GM18498 (cell line): ENCODE measurements at regions not wholly inside any gene's neighbourhood (a gene's known extent, or its start where the extent isn't known, plus 50 kb on each side); places are given as distances from the start of the nearest gene placed in this dataset.

ENCODE experiments used
- ATAC-seq: cut with Tn5 transposase; IDR thresholded peaks from one replicate; pipeline ENCODE4 v1.9.1; 2021; ENCODE audit warnings: mild to moderate bottlenecking, moderate library complexity; ENCODE audit not compliant: unreplicated experiment

DNA sequence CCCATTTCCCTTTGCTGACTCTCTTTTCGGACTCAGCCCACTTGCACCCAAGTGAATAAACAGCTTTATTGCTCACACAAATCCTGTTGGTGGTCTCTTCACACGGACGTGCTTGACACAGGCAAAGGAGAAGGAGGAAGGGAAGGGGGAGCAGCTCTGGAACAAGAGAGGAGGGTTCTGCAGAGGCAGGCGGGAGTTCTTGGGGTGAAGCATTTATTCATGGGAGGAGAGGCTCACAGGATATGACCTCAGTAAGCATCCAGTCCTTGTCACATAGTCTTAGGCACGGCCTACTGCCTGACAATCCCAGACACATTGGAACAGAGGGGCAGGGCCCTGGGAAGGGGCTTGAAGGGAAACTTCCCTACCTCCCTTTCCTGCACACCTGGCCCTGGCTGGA lies 171.7 kb upstream of the HS6ST1 start:
- ATAC-seq: no peak

DNA sequence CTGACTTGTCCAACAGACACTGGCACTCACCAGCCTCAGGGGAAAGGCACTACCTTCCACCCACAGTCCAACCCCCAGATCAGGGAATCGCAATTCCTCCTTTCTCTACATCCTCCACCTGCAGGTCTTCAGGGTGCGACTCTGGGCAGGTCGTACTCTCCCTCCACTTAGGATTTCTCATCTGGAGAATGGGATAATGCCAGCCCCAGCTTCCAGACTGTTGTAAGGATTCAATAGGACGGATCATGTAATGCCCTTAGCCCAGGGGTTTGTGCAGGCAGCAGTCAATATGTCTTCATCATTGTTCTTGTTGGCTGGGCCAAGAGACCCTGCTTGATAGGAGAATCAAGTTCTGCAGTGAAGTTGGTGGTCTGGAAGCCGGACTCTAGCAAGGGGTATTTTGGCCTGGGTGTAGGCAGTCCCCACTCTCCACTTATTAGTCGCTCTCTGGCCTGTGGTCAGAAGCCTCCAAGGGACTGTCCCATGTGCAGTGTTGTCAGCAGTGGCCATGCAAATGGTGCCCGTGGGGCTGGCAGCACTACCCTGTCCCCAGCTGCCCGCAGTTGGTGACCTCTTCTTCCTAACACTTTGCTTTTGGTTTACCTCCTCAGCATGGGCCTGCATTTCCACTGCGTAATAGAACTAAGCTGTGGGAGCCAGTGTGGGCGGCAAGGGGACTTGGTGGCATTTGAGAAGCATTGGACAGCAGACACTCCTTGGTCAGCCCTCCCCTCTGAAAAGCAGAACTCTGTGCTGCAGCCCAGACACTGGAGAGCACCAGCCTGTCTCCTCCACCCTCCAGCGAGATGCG lies 172.4 kb upstream of the HS6ST1 start:
- no peak for ATAC-seq

DNA sequence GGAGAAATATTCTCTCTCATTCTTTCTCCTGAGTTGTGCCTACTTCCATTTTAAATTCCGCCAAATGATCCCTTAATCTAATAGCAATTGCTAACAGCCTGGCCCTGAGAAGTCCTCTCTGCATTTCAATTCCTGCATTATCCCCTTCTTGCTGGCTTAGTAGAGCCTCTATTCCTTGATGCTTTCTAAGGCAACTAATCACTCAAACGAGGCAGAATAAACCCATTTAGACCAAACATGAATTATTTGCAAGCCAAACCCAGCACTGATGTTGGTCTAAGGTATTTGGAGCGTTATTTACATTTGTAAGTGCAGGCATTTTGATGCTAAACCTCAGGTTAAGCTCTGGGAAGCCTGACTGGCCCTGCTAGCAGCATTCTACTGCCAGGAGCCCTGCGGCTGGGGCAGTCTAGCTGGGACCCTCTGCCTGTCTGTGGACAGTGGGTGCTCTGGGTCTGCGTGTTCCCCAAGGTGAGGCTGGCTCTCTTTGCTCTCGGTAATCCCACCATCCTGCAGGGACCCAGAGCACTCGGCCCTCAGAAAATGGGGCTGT lies 173.1 kb upstream of the HS6ST1 start:
- no peak for ATAC-seq

DNA sequence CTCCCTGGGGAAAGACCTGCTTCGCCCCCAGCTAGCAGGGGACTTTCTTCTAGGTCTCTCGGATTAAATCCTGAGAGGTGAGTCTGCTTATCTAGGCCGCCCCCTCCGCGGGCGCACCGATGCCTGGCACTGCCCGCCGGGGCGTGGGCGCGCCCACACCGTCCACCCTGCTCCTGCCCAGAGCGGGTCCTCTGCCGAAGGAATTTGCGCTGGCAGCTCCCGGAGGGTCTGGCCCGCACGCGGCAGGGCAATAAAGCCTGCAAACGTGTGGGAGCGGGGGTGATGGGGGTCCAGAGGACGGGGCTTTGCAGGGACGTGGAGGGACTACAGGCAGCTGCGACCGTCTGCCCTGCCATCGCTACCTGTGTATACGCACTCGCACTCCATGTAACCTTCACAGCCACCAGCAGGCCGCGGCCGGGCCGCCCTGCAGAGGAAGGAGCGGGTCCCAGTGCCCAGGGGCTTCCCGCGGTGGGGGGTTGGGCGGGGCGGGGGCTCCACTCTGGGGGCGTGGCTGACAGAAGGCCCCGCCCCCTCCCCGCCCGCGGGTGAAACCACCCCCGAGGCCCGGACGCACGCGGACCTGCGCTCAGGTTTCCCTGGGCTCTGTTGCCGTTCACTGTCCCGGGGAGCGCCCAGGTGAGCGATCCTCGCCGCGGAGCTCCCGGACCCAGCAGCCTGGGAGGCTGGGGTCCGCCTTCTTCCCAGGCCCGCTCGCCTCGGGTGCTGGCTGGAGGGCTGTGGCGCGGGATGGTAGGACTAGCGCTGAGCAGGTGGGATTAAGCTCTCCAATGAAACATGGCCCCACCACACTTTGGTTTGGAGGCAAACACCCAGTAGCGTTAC lies 174.5 kb upstream of the HS6ST1 start:
- ATAC-seq: no peak

DNA sequence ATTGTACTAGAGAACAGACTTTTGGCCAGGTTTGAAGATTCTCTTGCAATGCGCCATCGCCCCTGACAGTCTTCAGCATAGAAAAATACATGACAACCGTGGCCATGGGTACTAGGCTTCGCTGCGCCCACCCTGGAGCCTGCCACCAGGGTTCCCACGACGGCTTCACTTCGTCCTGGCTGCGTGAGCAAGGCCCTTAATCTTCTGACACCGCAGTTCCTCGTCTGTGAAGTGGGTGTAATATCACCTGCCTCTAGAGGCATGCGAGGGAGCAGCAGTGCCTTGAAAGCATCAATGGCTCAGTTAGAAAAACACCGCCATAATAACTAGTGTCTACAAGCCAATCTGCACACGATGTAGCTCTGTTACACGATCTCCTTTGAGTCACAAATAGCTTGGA lies 175.2 kb upstream of the HS6ST1 start:
- no peak for ATAC-seq

DNA sequence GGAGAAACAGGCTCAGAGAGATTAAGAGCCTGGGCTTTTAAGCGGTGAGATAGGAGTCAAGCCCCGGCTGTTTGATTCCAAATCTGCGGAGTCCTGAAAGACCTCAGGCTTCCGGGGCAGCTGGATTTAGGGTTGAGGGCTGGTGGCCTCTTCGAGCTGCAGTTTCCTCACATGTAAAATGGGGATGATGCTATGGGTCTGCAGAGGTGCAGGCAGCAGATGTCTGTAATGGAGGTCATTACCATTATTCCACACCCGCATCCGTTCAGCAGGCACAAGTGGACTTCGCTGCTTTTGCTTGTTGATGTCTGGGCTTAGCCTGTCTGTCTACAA lies 175.6 kb upstream of the HS6ST1 start:
- no peak for ATAC-seq

DNA sequence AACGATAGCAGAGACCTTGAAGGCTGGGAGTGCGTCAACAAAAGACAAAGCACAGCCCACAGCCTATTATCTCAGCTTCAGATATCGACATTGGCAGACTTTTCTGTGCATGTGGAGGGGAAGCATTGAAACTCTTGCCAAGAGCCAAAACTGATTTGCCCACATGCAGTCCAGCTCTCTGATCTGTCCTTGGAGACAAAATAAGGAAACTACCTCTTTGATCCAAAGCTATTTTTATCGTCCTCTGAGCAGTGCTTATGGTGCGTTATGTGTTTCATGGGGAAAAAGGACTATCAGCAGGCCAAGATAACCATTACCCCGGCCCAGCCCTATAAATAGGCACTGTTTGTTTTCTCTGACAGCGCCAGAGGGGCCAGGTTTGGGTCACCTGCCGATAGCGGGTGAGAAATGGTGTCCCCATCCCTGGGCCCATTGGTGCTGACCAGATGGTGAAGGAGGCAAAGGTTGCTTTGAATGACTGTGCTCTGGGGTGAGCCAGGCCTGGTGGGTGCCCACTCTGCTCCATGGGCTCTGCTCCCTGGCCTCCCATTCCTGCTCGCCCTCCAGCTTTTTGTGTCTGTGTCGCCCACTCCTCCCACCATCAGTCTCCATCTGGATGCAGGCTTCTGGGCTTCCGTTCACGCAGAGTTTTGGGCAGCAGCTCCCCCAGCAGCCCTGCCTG lies 176.1 kb upstream of the HS6ST1 start:
- ATAC-seq: no peak

DNA sequence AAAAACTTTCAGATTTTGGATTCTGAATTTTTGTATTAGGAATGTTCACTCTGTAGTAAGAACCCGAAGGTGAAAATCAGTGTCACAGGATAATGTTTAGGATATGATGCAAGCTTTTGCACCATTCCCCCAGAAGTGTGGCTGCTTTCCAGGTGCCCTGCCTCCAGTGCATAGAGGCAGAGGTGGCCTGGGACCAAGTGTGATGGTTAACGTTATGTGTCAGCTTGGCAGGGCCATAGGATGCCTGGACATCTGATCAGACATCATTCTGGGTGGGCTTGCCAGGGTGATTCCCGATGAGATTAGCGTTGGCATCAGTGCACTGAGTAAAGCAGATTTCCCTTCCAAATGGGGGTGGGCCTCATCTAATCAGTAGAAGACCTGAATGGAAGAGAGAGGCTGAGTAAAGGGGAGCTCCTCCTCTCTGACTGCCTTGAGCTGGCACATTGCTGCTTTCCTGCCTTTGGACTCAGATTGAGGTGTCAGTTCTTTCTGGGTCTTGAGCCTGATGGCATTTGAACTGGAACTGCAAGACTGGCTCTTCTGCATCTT lies 177.4 kb upstream of the HS6ST1 start:
- ATAC-seq: no peak

DNA sequence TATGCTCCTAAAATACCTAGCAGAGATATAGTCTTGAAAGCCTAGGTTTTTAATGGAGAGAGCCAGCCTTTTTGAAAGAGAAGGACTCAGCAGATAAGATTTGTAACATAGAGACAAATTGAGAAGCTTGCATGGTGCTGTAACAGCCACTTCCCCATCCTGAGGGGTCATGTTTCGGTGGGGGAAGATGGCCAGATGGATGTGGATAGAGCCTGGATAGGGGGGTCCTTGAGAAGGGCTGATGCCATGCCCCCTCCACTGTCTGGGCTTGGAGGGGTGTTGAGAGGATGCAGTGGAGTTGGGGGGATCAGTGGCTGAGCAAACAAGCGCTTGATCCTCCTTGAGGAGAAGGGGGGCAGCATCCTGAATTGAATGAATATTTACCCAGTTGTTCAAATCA lies 178.0 kb upstream of the HS6ST1 start:
- ATAC-seq: no peak

DNA sequence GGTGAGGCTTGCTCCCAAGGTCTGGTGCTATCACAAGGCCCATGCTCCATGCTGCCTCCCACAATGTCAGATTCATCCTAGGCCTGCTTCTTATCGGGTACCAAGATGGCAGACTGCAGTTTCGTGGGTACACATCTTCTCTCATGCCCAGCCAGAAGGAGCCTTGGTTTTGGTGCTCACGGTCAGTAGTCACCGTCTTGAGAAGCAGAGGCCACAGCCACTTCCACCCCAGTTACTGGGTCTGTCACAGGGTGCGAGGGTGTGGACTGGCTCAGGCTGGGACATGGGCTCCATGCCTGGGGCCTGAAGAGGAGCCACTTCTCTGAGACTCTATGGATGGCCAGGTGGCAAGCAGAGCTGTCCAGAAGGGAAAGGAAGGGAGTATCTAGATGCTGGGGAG lies 178.8 kb upstream of the HS6ST1 start:
- ATAC-seq: no peak

DNA sequence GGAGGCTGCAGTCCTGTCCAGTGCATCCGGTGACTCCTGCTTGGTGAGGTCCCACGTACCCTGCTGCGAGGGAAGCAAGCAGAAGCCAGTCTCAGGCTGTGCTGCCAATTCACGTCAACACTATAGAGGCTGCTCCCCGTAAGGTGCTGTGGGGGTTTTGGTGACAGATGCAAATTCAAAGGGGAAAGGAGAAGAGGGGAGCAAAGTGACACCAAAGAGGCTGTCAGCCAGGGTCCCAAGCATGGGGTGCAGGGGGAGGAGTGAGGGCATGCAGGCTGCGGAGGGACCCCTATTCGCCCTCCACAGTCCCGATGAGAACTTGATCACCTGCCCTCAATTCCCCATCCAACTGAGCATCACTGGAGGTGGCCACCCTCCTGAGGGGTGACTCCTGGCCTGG lies 179.4 kb upstream of the HS6ST1 start:
- ATAC-seq: no peak

DNA sequence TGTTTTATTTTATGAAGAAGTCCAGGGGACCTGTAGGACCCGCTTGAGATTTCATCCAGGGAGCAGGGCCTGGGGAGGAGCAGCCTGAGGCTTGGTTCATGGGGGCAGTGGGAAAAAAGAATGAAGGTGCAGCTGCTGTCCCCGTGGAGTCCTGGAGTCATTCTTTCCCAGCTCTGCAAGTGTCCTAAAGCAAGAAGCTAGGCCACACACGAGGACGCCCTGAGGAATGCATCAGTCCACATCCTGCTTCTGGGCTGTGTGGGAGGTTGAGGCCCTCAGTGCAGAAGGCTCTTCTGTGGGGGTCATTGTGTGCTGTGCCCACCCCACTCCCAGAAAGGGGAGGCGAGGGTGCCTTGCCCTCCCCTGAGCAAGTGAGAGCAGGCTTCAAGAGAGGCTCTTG lies 179.9 kb upstream of the HS6ST1 start:
- ATAC-seq: no peak

DNA sequence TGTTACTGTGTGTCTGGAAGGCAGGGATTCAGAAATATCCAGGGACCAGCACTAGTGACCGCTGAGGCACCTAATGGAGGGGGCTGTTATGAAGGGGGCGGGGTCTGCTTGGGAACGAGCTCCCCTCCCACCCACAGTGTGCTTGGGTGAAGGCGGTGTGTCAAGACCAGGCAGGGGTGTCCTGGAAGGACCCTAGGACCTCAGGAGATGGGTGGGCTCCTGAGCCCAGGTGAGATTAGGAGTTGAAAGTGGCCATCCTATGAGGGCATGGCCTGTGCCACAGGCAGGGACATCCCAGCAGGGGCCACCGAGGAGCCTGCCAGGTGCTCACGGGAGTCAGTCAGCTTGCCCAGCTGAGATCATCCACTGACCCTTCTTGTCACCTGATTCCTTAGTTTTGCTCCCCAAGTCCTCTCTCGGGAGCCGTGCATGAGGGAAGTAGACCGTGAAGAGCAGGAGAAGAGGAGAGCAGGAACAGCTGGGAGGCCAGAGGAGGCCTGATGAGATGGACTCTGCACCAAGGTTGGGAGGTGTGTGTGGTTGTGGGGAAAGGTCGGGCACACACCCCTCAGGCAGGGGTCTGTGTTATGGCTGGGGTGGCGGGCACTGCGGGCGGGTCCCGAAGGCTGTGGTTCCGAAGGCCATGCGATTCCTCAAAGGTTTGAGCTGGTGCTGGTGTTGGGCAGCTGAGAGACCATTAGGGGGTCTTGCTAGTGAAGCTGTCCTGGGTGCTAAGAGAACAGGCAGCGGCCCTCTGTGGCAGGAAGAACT lies 180.9 kb upstream of the HS6ST1 start:
- no peak for ATAC-seq

DNA sequence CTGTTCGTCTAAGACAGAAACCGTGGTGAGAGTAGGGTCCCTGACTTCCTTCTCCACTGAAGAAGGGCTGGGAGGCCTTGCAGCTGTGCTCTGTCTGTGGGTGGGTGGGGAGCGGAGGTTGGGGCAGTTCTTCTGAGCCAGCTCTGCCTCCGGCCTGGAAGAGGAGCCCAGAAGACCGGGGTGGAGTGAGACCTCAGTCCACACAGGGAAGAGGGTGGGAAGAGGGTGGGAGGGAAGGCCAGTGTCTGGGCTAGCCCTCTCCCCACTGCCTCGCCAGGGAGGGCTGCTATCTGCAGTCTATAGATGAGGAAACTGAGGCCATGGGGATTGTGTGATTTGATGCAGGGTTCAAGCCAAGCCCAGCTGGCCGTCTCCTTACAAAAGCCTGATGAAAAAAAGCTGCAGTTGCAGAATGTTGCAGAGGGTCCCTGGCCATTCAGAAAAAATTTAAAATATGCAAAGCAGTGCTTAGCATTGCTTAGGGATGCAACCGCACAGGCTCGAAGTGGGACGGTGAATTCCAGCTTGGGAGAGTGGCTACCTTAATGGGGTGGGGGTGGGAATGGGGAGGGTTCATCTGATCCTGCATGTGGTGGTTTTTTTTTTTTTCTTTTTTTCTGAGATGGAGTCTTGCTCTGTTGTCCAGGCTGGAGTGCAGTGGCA lies 181.6 kb upstream of the HS6ST1 start:
- no peak for ATAC-seq

DNA sequence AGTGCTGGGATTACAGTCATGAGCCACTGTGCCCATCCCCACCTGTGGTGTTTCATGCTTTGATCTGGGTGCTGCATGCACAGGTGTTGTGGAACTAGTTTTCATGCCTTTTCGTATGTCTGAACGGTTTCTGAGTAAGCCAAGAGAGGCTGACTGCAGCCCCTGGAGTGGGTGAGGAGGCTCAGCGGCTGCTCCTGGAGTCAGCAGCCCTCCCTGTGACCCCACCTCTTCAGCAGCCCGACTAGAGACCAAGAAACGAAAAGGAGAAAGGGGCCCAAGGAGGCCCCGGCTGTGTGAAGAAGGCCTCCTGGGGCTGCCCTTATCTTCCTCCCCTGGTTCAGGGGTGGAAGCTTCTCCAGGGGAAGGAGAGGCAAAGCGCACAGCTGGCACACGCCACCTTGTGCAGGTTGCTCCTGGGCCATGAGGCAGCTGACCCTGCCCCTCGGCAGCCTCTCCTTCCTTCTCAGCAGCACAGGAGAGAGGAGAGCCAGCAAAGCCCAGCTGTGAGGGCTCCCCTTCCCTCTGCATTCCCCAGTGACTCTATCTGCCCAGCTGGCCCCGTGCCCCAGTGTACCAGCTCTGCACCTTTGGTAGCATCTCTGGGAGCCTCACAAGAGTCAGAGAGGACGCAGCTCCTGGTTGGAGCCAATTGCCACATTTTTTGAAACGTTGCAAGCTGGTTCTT lies 182.5 kb upstream of the HS6ST1 start:
- ATAC-seq: no peak

DNA sequence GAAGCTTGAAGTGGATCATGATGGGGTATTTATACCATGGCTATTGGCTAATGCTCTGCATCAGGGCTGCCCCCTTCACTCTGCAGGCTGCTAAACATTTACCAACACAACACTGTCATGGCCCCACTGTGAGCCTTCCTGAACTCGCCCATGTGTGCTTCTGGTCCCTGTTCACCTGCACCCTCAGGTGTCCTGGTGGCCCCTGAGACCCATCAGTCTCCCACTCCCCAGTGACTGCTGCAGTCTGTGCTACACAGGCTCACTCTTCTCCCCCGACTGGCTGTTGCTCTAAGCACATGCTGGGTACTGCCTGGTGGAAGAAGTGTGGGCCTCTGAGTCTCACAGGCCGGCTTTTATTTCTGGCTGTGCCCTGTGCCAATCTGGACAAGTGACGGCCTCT lies 183.0 kb upstream of the HS6ST1 start:
- no peak for ATAC-seq

DNA sequence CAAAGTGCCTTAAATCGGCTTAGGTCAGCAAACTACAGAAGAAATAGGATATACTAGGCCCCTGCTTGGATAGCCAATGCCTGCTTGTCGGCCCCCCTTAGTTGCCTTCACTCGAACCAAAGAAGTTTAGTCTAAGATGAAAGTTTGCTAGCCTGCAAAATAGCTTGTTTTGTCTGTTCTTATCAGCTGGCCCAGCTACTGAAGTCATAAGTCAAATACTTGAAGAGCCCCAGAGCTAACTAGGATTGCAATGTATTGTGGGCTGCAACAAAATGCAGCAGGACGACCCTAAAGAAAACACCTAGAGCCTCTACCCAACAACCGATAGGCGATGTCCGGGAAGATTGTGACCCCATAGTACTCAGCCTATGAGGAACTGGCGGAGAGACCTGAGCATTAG lies 183.5 kb upstream of the HS6ST1 start:
- no peak for ATAC-seq

DNA sequence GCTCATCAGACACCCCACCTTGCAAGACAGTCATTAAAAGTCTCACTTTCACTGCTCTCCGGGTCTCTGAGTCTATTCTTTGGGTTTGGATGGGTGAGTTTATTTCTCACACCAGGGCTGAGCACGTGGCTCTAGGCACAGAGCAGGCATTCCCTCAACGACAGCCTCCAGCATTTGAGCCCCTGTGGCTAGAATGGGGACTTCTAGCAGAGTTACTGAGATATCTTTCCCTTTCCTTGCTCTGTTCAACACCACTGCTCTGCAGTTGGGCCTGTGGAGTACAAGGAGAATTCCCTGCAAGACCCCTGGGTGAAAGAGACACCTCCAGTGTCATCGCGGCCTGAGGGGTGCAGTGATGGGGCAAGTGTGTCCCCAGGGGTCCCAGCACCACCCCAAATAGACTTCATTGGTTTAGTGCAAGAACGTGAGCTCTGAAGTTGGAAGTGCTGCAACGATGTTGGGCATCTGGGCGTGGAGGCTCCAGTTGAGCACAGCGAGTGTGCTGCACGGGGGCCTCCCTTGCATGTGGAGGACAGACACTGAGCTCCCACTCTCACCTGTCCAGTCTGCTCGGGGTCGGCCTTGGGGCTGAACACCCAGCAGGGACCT lies 184.1 kb upstream of the HS6ST1 start:
- ATAC-seq: no peak
